Right lobe of liver (tissue), 4 donors: ENCODE measurements at regions not wholly inside any gene's neighbourhood (a gene's known extent, or its start where the extent isn't known, plus 50 kb on each side); places are given as distances from the start of the nearest gene placed in this dataset.

Experiments
- CTCF ChIP-seq, 4 donors: fragments of 200-600 bp in 3 of 4; fragments of 450-650 bp in 1 of 4; IDR thresholded peaks; one replicate each; pipeline versions ENCODE4 v1.5.1 to v1.8.0; 2016 to 2022; ENCODE audit warnings: antibody characterized with exemption in 4 of 4, mild to moderate bottlenecking in 2 of 4
- POLR2A ChIP-seq: fragments of 450-650 bp; IDR thresholded peaks from one replicate; pipeline ENCODE4 v1.6.1; 2017; ENCODE audit warnings: antibody characterized with exemption, mild to moderate bottlenecking
- donor health status: DM: no; HTN: no; CAD: no.
- donor health status: DM: no; HTN: no; CAD: no.
- donor health status: DM: no; HTN: yes; CAD: no.

GRCh38 chr9:99282406-99282805 lies 60.3 kb downstream of the SEC61B start:
- TF ChIP-seq CTCF (IDR thresholded peaks at IDR 0.05) (no peak), POLR2A (no peak)
